Hypothalamus (tissue), 51 donors: ENCODE measurements at regions not wholly inside any gene's neighbourhood (a gene's known extent, or its start where the extent isn't known, plus 50 kb on each side); places are given as distances from the start of the nearest gene placed in this dataset.

Experiments used
- DNase-seq, 51 donors: peaks; one replicate each; lab custom pipeline; 2025; lab: John Stamatoyannopoulos, UW

DNA sequence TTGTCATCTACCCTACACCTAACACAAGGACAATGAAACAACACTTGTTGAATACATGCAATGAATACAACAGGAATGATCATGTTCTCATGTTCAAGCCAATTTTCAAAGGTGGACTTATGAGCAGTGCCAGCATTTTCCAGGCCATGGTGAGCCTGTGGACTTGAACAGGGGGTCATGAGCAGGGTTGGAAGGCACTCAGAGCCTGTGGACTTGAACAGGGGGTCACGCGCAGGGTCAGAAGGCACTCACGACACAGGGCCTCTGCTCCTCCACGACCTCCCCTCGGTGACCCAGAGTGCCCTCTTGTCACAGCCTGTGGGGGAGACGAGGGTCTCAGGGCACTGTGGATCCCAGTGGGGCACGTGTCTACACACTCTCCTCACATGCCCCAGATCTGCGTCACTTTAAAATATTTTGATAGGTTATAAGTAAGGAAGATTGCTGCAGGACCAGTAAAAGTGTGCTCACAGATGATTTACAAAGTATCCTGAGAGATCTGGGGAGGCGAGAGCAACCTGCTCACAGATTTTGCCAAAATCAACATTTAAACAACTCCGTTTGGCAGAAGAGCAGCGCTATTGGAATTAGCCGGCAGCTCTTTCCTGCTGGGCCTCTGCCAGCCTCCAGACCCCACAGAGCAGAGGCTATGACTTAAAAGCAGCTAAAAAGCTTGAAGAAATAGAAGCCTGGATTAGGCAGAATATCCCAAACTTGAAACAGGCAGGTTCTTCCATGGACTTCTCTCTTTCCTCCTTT, 121.9 kb downstream of the TMEM18 start:
- DNase-seq, result no peak

GRCh38 chr2:554444-554843, 122.8 kb downstream of the TMEM18 start:
- no peak for DNase-seq

GRCh38 chr2:552906-553305, 124.3 kb downstream of the TMEM18 start:
- DNase-seq, result no peak

GRCh38 chr2:551621-552020, 125.6 kb downstream of the TMEM18 start:
- DNase-seq, result peak in 1 of 51 donors; percentile 5

DNA sequence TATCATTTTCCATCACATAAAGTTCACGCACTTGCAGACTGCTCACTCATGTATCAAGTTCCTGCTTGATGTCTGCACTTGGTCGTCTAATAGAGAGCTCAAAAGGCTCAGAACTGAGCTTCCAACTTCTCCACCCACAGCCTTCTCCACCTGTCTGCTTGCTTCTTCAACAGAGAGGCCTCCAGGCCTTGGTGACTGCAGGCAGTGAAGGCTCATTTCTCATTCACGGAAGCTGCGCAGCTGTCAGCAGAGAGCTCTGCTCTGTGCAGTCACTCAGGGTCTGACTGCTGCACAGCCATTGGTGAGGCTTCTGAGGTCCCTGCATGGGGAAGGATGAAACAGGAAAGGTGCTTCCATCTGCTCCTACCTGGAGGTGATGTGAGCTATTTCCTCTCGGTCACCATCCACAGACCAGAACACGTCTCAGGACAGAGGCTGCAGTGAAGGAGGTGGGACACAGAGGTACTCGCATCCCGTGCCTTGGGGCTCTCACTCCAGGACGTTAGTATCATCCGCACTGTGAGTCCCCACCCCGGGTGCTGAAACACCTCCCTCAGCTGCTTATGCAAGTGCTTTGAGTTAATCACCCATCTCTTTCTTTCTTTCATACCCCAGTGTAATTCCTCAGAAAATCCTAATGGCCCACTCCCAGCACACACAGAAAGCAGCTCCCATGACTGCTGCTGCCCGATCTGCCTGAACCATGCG, 126.2 kb downstream of the TMEM18 start:
- DNase-seq, result no peak

GRCh38 chr2:545711-546650, 131.2 kb downstream of the TMEM18 start:
- no peak for DNase-seq

DNA sequence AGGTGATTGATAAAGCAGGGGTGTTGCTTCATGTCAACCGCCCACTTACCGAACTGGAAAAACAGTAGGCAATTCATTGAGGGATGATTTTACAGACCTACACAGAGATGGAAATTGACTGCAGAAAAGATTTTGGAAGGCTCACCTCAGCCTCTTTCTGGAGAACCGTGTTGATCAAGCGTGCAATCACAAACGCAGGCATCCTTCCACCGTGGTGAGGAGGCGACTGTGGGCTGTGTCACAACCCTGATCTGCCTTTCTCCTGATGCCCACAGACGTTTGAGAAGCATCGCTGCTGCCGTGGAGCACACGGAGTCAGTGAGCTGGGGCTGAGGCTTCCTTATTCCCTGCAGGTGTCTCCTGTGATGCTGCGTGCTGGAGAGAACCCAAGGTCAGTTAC, 132.0 kb downstream of the TMEM18 start:
- no peak for DNase-seq

GRCh38 chr2:538646-539045, 138.6 kb downstream of the TMEM18 start:
- DNase-seq, result no peak

DNA sequence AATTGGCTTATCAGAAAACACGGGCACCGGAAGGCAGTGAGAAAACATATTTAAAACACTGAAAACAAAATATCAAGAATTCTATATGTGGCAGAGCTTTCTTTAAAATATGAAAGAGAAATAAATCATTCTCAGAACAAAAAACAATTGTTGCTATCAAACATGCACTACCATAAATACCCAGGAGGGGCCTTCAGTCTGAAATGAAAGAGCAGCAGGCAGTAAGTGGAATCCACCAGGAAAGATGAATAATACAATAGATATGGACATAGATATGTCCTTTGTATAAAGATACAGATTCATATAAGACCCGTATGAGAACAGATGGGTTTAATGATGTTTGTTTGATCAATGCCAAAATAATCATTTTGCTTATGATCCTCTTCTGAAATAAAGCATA, 142.0 kb downstream of the TMEM18 start:
- no peak for DNase-seq

DNA sequence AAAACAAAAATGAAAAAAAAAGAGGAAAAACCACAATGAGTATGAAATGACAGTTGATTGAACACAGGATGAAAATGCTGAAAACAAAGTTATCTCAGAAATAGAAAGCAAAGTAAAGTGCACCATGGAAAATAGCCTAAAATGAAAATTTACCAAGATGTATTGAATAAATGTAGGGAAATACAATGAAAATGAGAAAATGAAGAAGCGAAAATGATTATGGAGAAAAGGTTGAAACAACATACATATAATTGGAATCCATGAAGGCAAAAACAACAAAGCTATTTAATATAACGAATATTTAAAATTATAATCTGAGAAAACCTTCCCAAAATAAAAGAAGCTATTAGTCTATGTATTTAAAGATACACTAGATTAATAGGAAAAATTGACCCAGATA, 147.4 kb downstream of the TMEM18 start:
- no peak for DNase-seq

DNA sequence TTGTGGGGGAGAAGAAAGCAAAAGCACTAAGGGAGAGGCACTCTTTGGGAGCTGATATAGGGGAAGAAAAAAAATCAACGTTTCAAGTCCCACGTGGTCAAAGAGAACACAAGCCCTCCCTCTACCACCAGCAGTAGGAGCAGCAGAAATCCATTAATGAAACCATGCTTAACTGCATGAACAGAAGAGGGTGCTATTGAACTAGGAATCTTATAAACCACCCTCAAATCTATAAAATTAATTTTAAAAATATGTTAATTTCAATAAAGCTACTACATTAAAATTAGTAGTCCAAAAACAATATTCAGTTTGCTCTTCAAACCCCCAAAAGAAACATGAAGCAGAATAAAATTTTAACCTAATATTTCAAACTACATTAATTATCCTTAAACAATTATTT, 147.8 kb downstream of the TMEM18 start:
- DNase-seq, result no peak

- DNase-seq, result no peak
Observed at GRCh38 chr2:527581-527980, 149.6 kb downstream of the TMEM18 start.

DNA sequence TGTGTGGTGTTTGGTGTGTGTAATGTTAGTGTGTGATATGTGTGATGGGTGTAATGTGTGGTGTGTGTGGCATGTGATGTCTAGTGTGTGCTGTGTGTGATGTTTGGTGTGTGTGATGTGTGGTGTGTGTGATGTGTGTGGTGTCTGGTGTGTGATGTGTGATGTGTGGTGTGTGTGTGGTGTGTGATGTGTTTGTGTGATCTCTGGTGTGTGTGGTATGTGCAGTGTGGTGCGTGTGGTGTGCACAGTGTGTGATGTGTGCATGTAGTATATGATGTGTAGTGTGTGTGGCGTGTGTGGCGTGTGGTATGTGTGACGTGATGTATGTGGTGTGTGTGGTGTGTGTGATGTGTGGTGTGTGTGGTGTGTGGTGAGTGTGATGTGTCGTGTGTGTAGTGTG, 150.3 kb downstream of the TMEM18 start:
- DNase-seq, result no peak

DNA sequence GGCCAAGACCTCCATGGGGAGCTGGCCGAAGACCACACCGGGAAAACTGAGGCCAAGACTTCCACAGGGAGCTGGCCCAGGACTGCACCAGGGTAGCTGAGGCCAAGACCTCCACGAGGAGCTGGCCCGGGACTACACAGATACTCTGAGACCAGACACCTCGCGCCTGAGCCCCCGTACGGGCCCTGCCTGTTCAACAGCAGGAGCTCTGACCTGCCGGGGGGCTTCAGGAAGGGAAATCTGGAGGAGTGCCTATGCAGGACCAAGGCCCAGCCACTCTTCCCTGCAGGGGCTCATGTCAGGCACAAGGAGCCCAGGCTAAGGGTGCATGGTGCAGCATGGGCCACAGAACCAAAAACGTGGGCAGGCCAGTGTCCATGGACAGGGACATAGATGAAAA, 151.6 kb downstream of the TMEM18 start:
- DNase-seq, result no peak

DNA sequence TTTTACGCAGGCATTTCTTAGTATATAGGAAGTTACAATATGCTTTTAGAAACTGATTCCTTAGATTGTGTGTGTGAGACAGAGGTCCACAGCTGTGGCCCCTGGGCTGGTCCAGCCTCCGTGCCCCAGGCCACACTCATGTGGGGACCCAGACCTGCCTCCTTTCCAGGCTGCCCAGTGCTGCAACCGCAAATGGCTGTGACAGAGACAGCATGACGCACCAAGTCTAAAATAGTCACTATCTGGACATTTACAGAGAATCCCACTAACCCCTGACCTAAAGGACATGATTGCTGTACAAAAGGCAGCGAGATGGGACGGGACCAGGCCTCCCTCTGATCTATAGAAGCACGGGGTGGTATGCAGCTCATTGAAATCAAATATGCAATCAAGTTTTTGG, 152.2 kb downstream of the TMEM18 start:
- DNase-seq, result no peak

DNA sequence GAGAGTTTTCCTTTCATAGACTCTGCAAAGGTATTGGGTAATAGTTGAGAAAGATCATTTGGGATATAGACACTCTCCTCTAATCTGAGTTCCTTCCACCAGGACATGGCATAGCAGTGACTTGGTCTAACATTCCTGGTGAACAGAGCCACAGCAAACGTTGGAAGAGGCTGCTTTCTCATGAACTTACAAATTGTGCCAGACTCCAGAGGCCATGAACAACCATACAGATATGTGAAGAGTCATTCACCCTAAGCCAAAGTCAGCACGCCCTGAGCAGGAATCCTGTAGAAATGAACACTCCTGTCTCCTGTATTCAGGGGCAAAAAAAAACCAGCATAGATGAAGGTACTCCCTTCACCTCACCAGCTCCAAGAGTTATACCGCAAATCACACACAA, 152.8 kb downstream of the TMEM18 start:
- no peak for DNase-seq

DNA sequence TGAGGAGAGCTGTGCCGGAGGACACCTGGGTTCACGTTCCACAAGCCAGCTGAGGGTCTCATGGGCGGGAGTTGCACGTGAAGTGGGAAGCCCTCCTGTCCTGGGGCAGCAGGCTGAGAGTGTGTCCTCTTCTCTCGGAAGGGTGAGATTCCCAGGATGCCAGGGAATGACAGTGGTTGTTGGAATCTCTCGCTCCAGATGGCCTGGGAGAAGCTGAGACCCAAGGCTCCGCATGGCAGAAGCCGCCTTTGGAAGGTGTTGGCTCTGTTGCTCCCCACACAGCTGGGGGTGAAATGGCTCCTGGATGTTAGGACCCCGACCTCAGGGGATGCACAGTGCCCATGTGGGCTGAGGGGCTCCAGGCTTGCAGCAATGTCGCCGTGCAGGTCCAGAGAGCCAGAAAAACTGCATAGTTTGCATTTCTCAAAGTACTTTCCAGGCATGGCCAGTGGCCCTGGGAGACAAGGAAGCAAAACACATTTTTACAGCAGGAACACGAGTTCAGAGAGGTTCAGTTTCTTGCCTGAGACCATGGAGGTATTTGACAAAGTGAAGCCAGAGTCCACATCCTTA, 153.4 kb downstream of the TMEM18 start:
- DNase-seq, result no peak

GRCh38 chr2:522776-523175, 154.4 kb downstream of the TMEM18 start:
- no peak for DNase-seq

DNA sequence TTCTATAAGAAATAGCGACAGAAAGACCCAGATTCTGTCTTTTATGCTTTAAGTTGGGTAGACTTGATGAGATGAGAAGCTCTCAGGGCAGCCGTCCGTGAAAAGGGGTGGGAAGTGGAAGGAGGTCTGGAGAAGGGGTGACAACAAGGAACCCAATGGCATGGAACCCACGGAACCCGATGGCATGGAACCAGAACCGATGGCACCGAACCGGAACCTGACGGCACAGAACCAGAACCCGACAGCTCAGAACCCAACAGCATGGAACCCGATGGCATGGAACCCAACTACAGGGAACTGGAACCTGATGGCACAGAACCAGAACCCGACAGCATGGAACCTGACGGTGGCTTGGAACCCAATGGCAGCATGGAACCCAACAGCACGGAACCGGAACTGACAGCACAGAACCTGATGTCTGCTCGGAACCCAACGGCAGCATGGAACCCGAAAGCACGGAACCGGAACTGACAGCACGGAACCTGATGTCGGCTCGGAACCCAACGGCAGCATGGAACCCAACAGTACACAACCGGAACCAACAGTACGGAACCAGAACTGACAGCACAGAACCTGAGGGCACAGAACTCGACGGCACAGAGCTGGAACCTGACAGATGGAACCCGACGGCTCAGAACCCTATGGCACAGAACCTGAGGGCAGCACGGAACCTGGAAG, 155.2 kb downstream of the TMEM18 start:
- no peak for DNase-seq

GRCh38 chr2:520663-521340, 156.4 kb downstream of the TMEM18 start:
- DNase-seq, result no peak
